Erythroblast (primary cell): ENCODE measurements at regions not wholly inside any gene's neighbourhood (a gene's known extent, or its start where the extent isn't known, plus 50 kb on each side); places are given as distances from the start of the nearest gene placed in this dataset.

ENCODE experiments used
- GATA1 ChIP-seq: IDR thresholded peaks from 2 replicates; pipeline ENCODE4 v1.6.1; 2011; ENCODE audit warnings: low read depth, mild to moderate bottlenecking, control low read depth, low read length, moderate library complexity
- POLR2A ChIP-seq: IDR thresholded peaks from 2 replicates; pipeline ENCODE4 v1.6.1; 2011; ENCODE audit warnings: mild to moderate bottlenecking, low read length

DNA sequence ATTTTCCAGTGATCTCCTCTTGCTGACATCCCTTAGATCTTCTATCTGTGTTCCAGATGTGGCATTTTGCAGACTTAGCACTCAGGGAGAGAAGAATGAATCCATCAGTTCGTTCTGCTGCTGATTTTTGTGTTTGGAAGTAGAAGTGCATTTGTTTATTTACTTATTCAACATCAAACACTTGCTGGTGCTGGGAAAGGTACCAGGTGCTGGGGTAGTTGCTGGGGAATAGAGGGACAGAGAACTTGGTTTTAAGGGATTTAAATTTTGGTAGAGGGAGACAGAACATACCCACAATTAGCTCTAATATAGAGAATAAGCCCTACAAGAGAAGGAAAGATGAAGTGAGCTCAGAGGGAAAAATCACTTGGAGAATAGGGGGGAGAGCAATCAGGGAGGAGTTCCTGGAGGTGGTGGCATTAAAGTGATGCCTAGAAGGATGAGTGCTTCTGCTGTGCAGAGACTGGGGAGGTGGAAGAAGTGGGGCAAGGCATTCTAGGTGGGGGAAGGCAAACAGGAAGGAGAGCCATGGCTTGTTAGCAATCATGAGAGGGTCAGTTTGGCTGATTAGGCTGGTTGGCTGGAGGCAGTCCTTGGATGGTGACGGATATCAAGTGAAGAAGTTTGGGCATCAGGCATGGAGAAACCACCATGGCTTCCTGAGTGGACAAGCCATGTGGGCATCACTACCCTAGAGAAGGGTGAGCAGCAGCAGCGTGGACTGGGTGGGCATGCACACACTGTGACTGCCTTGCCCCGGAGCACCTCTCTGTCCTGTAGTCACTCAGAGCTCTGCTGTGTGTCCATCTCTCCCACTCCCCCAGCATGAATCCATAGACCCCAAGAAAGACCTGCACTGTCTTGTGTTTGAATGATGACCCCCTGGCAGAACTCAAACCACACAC is 197.3 kb downstream of the OPA1 start:
- no peak for TF ChIP-seq POLR2A
- no peak for TF ChIP-seq GATA1
